ENCODE measurements at regions not wholly inside any gene's neighbourhood (a gene's known extent, or its start where the extent isn't known, plus 50 kb on each side); places are given as distances from the start of the nearest gene placed in this dataset.

GRCh38 chr7:17619196-17619818 is 320.9 kb downstream of the AHR start:
- no peak for DNase-seq (ENCODE audit: extremely low spot score)
- CTCF ChIA-PET: no interaction called here
- TF ChIP-seq NFRKB (IDR thresholded peaks at IDR 0.05): no peak
- TF ChIP-seq LEF1 (IDR thresholded peaks at IDR 0.05; ENCODE audit: borderline replicate concordance): no peak
- no peak for TF ChIP-seq PKNOX1 (IDR thresholded peaks at IDR 0.05)
- TF ChIP-seq FOXA1 (IDR thresholded peaks at IDR 0.05): no peak
- POLR2A ChIA-PET: no interaction called here

DNA sequence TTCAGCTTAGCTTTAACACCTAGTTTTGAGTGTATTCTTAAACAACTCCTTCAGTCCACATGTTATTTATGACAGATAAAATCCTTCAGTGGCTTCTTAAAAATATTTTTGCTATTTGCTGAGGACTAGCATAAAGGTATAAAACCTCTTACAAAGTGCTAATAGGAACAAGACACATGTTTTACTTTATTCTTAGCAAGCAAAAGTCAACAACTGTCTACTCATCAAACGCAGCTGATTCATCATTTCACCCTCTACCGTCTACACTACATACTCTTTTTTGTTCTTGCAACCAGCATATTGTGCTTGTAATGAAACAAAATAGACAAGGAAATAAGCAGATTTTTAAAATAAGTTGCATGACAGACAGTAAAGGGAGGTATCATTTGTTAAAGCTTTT is 319.7 kb downstream of the SNX13 start:
- ChIA-PET POLR2A (no interaction called here), CTCF (no interaction called here)

DNA sequence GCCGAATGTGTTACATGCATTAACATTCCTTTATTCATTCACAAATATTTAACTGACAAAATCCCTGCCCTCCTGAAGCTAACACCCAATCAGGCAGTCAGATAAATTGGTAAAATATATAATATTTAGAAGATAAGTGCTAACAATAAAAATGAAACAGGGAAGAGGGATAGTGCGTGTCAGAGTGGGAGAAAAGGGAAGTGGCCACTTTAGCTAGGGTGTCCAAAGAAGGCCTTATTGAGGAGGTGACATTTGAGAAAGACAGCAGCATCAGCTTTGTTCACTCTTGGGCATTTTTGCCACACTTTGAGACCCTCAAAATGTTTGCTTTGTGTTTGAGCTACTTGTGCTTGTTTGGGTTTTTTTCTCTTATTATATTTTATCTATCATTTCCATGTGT is 317.8 kb downstream of the SNX13 start:
- CTCF ChIA-PET: no interaction called here
- TF ChIP-seq TARDBP (IDR thresholded peaks at IDR 0.05) (no peak), FOXK2 (IDR thresholded peaks at IDR 0.05) (no peak), FOXA1 (IDR thresholded peaks at IDR 0.05) (no peak), L3MBTL2 (conservative IDR thresholded peaks at IDR 0.05) (no peak), NFRKB (IDR thresholded peaks at IDR 0.05) (no peak), ELF4 (IDR thresholded peaks at IDR 0.05) (no peak), ARNT (IDR thresholded peaks at IDR 0.05) (no peak), HDGF (IDR thresholded peaks at IDR 0.05; ENCODE audit: borderline replicate concordance) (no peak)
- no peak for DNase-seq (ENCODE audit: extremely low spot score)
- POLR2A ChIA-PET: no interaction called here

More for the DNA sequence above, 319.7 kb downstream of the SNX13 start:
- TF ChIP-seq FOXA1 (IDR thresholded peaks at IDR 0.05): no peak
- no peak for TF ChIP-seq BHLHE40 (IDR thresholded peaks at IDR 0.05; ENCODE audit: borderline replicate concordance)
- TF ChIP-seq FOXK2 (IDR thresholded peaks at IDR 0.05): no peak
- no peak for TF ChIP-seq LEF1 (IDR thresholded peaks at IDR 0.05; ENCODE audit: borderline replicate concordance)
- TF ChIP-seq SUZ12 (IDR thresholded peaks at IDR 0.05): no peak
- no peak for TF ChIP-seq FOXM1 (IDR thresholded peaks at IDR 0.05; ENCODE audit: borderline replicate concordance)
- no peak for TF ChIP-seq ZNF384 (IDR thresholded peaks at IDR 0.05)
- TF ChIP-seq ELF4 (IDR thresholded peaks at IDR 0.05): no peak
- TF ChIP-seq HDGF (IDR thresholded peaks at IDR 0.05; ENCODE audit: borderline replicate concordance): no peak
- no peak for TF ChIP-seq CTBP1 (IDR thresholded peaks at IDR 0.05; ENCODE audit: borderline replicate concordance)
- no peak for TF ChIP-seq ARNT (IDR thresholded peaks at IDR 0.05)
- no peak for TF ChIP-seq TARDBP (IDR thresholded peaks at IDR 0.05)
- no peak for TF ChIP-seq NFRKB (IDR thresholded peaks at IDR 0.05)
- no peak for TF ChIP-seq PKNOX1 (IDR thresholded peaks at IDR 0.05)
- no peak for TF ChIP-seq SP1 (IDR thresholded peaks at IDR 0.05)
- TF ChIP-seq L3MBTL2 (conservative IDR thresholded peaks at IDR 0.05): no peak
- no peak for DNase-seq (ENCODE audit: extremely low spot score)

GRCh38 chr7:17623546-17624185 is 316.6 kb downstream of the SNX13 start:
- DNase-seq (ENCODE audit: extremely low spot score): no peak
- CTCF ChIA-PET: no interaction called here
- TF ChIP-seq CTBP1 (IDR thresholded peaks at IDR 0.05; ENCODE audit: borderline replicate concordance): no peak
- TF ChIP-seq ELF4 (IDR thresholded peaks at IDR 0.05): no peak
- TF ChIP-seq FOXM1 (IDR thresholded peaks at IDR 0.05; ENCODE audit: borderline replicate concordance): no peak
- TF ChIP-seq ZNF384 (IDR thresholded peaks at IDR 0.05): no peak
- TF ChIP-seq TARDBP (IDR thresholded peaks at IDR 0.05): no peak
- no peak for TF ChIP-seq SUZ12 (IDR thresholded peaks at IDR 0.05)
- TF ChIP-seq PKNOX1 (IDR thresholded peaks at IDR 0.05): no peak
- TF ChIP-seq BHLHE40 (IDR thresholded peaks at IDR 0.05; ENCODE audit: borderline replicate concordance): no peak
- TF ChIP-seq NFRKB (IDR thresholded peaks at IDR 0.05): no peak
- TF ChIP-seq LEF1 (IDR thresholded peaks at IDR 0.05; ENCODE audit: borderline replicate concordance): no peak
- no peak for TF ChIP-seq HDGF (IDR thresholded peaks at IDR 0.05; ENCODE audit: borderline replicate concordance)
- no peak for TF ChIP-seq SP1 (IDR thresholded peaks at IDR 0.05)
- TF ChIP-seq FOXA1 (IDR thresholded peaks at IDR 0.05): no peak
- no peak for TF ChIP-seq L3MBTL2 (conservative IDR thresholded peaks at IDR 0.05)
- POLR2A ChIA-PET: no interaction called here

DNA sequence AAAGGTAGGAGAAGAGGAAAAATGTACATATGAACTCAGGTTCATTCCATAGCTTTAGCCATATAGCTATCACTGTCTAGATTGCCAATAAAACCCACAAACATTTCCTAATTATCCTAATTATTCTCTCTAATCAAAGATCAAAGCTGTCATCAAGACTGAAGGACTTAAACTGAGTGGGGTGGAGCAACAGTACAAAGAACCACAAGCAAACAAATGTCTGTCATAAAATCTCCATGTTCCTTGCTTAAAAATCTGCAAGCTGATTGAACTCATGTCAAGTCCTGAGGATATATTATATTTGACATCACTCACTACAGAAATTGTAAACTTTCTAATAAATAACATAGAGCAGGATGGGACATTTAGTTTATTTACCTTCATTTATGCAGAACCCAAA is 315.9 kb downstream of the SNX13 start:
- ChIA-PET CTCF (no interaction called here), POLR2A (no interaction called here)
- no peak for DNase-seq (ENCODE audit: extremely low spot score)
- TF ChIP-seq FOXK2 (IDR thresholded peaks at IDR 0.05) (no peak), HDGF (IDR thresholded peaks at IDR 0.05; ENCODE audit: borderline replicate concordance) (no peak), LEF1 (IDR thresholded peaks at IDR 0.05; ENCODE audit: borderline replicate concordance) (no peak), SP1 (IDR thresholded peaks at IDR 0.05) (no peak), FOXA1 (IDR thresholded peaks at IDR 0.05) (no peak), ELF4 (IDR thresholded peaks at IDR 0.05) (no peak), BHLHE40 (IDR thresholded peaks at IDR 0.05; ENCODE audit: borderline replicate concordance) (no peak), SUZ12 (IDR thresholded peaks at IDR 0.05) (no peak), CTBP1 (IDR thresholded peaks at IDR 0.05; ENCODE audit: borderline replicate concordance) (no peak)

- TF ChIP-seq FOXM1 (IDR thresholded peaks at IDR 0.05; ENCODE audit: borderline replicate concordance) (no peak), HDGF (IDR thresholded peaks at IDR 0.05; ENCODE audit: borderline replicate concordance) (no peak), PKNOX1 (IDR thresholded peaks at IDR 0.05) (no peak), ZNF384 (IDR thresholded peaks at IDR 0.05) (no peak), TARDBP (IDR thresholded peaks at IDR 0.05) (no peak), ELF4 (IDR thresholded peaks at IDR 0.05) (no peak), FOXA1 (IDR thresholded peaks at IDR 0.05) (no peak)
- CTCF ChIA-PET: no interaction called here
- no peak for DNase-seq (ENCODE audit: extremely low spot score)
- POLR2A ChIA-PET: no interaction called here
Measured at GRCh38 chr7:17625043-17625442, 315.3 kb downstream of the SNX13 start.
